HG03280 (cell line): ENCODE measurements at regions not wholly inside any gene's neighbourhood (a gene's known extent, or its start where the extent isn't known, plus 50 kb on each side); places are given as distances from the start of the nearest gene placed in this dataset.

Experiments
- ATAC-seq: cut with Tn5 transposase; IDR thresholded peaks from one replicate; pipeline ENCODE4 v1.9.1; 2021; ENCODE audit warnings: mild to moderate bottlenecking, moderate library complexity; ENCODE audit not compliant: unreplicated experiment

GRCh38 chr7:33700001-33700899 is 205.1 kb upstream of the BMPER start:
- ATAC-seq, result no peak

- ATAC-seq, result no peak
Observed at GRCh38 chr7:33701189-33701740, 204.1 kb upstream of the BMPER start.

DNA sequence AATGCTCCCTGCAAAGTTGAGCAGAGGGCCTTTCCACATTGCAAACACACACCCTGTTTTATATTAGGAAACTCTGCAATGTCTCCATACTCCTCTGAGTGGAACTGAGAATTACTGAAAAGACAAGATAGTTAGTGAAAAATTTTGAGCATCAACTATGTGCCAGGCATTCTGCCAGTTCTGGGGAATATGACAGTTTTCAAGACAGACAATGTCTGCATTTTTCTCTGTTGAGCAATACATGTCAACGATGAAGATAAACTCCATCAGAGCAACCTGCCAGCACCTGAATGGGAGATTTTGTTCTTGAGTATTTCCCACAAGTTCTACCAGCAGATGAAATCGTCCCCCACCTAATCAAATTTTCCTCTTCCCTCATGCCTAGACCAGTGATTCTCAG is 203.4 kb upstream of the BMPER start:
- ATAC-seq, result no peak

GRCh38 chr7:33702514-33703054 is 202.8 kb upstream of the BMPER start:
- no peak for ATAC-seq

- ATAC-seq, result no peak
Observed at GRCh38 chr7:33705333-33705833, 200.0 kb upstream of the BMPER start.

DNA sequence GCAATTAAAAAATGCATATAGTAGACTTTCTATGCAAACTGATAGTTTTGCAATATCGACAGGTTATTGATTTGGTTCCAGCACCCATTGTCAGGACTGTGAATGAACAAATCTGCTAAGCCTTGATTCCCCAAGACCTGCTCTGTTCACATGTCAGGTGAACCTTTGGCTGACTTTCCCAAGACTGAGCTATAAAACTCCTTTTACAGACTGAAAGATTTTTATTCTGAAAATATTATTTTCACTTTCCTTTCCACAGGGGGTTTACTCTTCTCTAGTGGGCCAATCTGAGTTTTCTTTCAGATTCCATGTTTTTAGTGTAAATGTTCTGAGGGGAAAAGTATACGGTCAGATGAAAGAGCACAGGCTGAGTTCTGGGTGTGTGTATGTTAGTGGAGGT is 199.2 kb upstream of the BMPER start:
- no peak for ATAC-seq

- ATAC-seq, result no peak
Observed at GRCh38 chr7:33706771-33707200, 198.6 kb upstream of the BMPER start.

GRCh38 chr7:33707427-33707826 is 197.9 kb upstream of the BMPER start:
- ATAC-seq, result no peak

GRCh38 chr7:33710608-33711007 is 194.7 kb upstream of the BMPER start:
- no peak for ATAC-seq

DNA sequence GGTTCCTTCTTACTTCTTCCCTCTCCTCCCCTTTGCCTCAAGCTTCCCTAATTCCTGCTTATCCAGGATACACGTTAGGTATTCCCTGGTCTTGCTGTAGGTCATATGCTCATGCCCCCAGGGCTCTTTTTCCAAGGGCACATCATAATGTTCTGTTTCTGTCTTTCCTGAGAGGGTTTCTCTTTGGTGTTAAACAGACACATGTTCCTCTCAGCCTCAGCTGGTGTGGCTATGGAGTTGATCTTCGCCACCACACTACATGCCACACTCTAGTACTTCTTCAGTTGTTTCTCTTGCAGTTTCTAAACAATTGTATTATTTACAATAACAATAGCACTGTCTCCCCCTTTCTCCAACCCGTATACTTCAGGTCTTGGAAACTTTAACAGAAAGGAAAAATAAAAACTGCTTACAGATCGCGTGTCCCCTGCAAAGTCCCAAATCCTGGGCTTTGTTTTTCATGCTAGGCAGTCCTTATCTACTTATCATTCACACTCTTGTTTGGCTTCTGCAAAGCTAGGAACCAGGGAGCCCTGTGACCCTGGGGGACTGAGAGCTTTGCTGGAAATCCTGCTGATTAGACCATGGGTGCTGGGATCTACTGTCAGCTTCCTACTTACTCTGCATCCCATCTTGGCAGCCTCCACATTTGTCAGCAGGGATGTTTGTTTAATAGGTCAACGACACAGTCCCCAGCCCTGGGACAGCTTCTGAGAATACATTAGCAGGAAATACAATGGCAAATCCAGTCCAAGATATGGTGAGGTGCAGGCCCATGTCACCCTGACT is 193.9 kb upstream of the BMPER start:
- no peak for ATAC-seq

- ATAC-seq, result no peak
Observed at GRCh38 chr7:33712020-33712414, 193.3 kb upstream of the BMPER start.

DNA sequence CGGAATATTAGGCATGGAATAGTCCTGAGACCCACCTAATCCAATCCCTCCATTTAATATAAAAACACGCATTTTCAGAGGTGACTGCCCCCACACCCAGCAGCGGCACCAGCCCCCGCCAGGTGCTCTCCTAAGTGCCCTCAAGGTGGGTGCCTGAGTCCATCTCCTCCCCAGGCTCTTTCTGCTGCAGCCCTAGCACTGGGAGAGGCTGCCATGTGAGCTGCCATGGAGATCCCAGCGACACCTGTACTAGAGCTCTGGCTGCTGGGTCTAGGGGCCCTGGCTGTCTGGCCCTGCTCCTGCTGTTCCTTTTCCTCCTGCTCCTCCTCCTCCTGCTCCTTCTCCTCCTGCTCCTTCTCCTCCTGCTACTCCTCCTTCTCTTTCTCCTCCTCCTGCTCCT is 191.1 kb upstream of the BMPER start:
- no peak for ATAC-seq

GRCh38 chr7:33716581-33717477 is 188.5 kb upstream of the BMPER start:
- ATAC-seq, result no peak

GRCh38 chr7:33719059-33719581 is 186.2 kb upstream of the BMPER start:
- ATAC-seq, result no peak

- no peak for ATAC-seq
Observed at GRCh38 chr7:33720139-33720538, 185.2 kb upstream of the BMPER start.

DNA sequence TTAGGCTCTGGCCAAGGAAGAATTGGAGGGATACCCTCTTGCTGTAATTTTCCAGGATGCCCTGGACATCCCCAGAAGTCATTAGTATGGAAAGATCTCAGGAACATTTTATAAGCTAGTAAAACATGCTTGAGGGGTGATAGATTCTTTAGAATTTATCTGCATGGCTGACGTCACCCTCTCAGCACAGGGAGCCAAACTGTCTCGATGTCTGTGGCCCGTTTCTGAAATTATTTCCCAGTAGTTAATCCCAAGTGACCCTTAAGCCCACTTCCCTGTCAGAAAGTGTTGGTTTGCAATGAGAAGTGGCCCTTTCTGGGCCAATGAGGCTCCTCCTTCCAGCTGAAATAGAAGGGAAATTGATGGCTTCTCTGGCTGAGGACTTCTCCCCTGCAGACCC is 184.5 kb upstream of the BMPER start:
- no peak for ATAC-seq

- no peak for ATAC-seq
Observed at GRCh38 chr7:33721895-33722294, 183.4 kb upstream of the BMPER start.

GRCh38 chr7:33722383-33723101 is 182.8 kb upstream of the BMPER start:
- ATAC-seq, result no peak

- ATAC-seq, result no peak
Observed at GRCh38 chr7:33724201-33724600, 181.1 kb upstream of the BMPER start.
